Central memory CD4-positive, alpha-beta T cell (primary cell): ENCODE measurements at regions not wholly inside any gene's neighbourhood (a gene's known extent, or its start where the extent isn't known, plus 50 kb on each side); places are given as distances from the start of the nearest gene placed in this dataset.

ENCODE experiments used
- DNase-seq: peaks from one replicate; pipeline ENCODE4 v3.0.0; 2022

DNA sequence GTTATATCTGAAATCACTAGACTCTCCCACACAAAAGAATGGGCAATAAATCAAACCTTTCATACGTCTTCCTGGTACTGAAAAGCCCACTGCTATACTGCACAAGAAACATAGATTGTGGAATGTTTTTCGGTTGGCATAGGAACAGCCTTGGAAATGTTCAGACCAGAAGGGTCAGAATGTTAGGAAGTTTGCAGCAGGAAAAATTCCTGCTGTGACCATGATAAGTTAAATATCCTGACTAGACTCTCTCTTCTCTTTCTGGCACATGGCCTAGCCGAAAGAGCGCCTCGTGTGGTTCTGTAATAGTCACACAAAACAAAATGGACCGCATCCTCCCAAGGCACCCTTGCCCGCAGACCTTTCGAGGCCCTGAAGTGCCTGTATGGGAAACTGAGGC, 427.2 kb downstream of the COG6 start:
- no peak for DNase-seq

DNA sequence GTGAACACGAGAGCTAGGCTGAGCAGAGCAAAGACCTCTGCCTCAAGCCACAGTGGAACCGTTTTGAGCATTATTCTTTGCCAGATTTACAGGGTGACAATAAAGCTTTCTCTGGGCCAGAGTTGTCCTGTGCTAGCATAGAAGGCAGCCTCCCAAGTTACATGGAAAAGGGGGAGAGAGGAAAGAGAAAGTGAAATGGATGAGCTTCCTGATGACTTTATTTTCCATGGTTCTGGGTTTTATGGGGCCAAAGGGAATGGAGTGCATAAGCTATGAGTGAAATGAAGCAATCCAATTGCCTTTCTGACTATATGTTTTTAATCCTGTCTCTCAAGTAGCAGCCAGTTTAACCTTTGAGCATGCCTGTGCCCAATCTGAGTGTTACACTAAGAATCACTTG, 428.4 kb downstream of the COG6 start:
- DNase-seq = no peak

DNA sequence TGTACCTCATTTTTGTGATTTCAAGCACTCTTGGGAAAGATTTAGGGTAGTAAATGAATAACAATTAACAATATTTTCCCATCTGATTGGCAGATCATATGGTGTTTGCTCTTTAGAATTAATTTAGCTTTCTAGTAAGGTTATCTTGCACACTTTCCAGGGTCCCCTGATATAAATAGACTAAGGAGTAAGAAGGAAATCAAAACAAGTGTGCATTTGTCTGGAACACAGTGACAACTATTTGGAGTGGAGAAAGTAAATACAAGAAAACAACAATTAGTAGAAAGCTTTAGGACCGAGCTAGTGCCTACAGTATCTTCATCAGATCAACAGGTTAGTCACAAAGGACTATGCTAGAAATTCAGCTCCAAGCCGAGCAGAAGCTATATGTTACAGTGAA, 429.5 kb downstream of the COG6 start:
- DNase-seq = no peak

DNA sequence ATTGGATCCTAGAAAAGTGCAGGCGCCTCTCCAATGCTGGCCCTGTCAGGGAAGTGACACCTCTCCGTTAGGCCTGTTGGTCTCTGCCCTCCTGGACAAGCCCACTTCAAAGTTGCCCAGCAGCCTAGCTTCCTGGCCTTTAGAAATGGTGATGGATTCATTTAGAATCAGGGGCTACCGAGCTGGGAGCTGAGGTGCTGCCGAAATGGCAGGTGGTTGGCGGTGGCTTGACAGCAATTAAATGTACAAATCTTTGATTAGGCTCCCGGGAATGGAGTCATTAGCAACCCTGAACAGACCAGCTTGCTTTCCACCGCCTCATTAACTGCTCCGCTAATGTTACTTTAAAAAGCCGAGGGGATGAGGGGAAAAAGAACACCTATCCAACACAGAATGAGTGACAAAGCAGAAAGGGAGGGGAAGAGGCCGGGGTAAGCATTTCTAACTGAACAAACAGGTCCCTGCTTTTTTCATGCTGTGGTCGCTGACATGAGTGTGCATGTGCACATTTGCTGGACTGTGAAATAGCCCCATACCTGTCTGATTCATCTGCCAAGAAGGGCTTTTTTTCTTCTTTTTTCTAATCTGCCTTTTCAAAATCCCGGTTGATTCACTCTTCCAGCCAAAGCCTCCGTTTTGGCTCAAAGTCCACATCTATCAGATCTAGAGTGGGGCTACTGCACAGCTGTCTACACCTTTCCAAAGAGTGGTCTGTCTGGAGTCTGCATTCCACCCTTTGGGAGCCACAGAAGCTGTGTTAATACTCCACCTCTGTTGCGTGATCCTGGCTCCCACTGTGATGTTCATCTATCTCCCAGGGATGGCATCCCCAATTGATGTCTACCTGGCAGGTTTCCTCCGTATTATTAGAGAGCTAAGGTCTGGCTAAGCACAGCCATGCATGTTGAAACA, 431.9 kb downstream of the COG6 start:
- no peak for DNase-seq

DNA sequence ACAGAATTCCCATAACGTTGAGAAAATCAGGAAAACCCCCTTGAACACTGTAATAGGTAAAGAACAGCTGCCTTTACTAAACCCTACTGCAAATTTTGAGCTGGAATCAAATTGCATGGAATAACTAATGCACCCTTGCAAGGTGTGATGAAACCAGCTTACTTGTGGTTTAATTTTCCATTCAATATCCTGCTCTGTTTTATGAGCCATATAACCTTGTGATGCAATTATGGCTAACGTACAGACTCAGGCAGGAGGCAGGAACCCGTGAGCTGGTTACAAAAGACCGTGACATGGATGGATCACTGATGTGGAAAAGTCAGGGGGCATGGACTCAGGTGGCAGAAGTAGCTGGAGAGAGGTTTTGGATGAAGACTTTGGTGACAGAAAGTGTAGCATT, 438.6 kb downstream of the COG6 start:
- DNase-seq = no peak

DNA sequence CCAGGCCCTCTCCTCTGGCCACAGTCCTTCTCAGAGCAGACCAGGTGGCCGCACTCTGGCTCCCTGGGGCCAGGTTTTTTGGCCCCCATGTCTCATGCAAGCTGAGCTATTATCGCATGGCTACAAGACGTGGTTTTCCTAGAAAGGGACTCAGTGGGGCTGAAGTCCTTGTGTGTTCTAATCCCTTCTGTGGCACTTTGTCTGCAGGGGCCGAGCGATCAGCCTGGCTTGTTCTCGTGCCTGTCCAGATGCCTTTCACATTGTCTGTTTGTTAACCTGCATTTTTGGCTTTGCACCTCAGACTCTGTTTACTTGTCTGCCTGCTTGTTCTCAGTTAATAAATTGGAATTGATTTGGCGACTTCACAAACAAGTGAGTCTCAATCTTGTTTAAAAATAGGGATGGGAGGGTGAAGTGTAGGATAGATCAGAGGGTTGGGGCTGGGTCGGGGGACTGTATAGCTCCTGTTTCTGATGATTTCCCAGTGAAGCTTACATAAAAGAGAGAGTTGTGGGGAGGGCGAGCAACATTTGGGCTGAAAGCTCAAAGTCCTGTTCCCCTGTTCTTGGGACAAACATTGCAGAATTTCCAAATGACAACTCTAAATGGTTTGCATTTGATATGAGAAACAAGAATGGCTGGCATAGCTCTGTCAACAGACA, 440.4 kb downstream of the COG6 start:
- no peak for DNase-seq

DNA sequence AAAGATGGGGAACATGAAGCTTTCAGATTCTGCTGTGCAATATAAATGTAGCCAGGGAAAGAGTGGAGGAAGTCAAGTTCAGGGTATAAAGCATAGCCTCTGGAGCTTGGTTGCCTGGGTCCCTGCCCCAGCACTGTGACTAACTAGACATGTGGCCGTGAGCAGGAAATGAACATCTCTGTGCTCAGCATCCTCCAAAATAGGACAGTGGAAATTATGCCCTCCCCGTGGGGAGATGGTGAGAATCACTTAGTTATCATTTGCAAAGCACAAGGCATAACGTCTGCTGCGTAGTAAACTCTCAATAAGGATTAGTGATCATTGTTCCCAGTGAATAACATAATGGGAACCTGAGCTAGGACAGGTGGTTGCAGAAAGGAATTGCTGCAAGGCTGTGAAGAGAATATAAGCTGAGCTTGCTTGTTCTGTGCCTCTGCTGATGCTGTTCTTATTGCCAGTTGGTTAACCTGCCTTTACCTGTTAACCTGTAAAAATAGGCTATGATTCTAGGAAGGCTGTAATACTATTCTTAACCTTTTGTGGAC, 441.0 kb downstream of the COG6 start:
- DNase-seq = peak; percentile 17

DNA sequence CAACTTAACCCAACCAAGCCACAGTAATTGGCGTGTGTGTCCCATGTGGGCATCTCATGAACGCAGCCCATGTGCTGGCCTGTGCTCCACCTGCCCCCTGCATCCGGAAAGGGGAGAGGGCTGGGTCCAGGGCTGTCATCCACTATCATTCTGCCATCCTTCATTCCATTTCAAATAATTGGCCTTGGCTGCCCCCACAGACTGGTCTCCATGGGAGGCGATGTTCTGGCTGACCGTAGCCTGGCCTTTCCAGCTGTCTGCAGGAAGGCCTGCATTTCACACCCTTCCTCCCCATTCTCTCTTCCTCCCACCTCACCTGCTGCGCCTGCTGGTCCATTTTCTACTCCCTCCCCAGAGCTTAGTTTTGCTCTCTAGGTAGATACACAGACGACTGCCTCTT, 442.8 kb downstream of the COG6 start:
- DNase-seq = no peak

DNA sequence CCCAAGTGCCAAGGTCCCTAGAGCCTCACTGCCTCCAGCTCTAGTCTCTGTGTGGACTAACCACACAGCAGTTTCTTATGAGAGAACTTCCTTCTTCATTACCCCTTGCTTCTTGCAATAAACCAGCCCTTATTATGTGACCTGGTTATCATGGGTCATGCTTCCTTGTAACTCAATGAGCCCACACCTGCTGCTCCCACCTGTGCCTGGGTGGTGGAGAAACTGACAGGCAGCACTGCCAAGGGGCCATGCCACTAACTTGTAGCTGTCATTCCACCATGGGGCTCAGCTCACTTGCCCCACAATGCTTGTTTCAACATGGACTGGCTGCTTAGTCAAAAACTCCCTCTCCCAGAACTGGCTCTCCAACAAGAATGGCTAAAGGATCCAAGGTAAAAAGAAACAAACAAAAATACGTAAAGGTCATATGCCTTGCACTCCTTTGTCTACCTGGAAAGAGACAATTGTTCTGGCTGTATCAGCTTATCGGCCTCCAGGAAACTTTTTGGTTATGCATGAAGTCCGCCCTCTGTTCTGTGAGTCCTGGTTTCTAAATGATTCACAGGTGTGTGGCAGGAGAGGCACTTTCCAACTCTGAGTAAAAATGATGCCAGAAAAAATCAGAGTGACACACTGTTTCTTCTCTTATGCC, 446.4 kb downstream of the COG6 start:
- no peak for DNase-seq

DNA sequence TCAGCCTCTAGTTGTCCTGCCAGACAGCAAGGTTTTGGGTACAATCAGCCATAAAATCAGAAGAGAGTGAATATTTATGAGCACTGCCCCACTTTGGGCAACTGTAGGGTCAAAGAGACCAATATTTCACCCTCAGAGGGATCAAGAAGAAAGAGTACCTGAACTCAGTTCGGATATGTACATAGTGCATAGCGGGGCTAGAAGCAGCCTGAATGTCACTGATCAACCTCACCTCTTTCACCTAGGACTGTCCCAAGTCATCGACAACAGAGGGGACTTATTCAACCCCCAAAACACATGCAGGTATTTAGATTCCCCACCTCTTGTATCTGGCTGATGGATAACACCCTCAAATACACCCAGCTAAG, 446.9 kb downstream of the COG6 start:
- DNase-seq = no peak

DNA sequence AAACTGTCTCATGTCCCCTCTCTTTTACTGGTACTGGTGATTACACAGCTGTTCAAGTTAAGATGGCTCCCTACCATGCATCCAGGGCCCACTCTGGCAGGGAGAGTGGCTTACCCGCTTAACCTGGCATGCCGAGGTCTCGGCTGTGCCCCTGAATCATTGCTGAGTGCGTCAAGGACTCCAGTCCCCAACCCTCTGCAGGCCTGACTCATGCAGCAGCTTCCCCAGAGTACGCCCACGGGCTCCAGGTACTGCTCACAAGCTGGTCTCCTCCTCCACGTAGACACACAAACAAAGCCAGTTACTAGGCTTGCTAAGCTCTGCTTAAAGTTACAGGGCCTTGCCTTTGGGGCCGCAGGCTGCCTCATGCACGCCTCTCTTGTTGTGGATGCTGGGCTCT, 447.4 kb downstream of the COG6 start:
- DNase-seq = peak; percentile 2

DNA sequence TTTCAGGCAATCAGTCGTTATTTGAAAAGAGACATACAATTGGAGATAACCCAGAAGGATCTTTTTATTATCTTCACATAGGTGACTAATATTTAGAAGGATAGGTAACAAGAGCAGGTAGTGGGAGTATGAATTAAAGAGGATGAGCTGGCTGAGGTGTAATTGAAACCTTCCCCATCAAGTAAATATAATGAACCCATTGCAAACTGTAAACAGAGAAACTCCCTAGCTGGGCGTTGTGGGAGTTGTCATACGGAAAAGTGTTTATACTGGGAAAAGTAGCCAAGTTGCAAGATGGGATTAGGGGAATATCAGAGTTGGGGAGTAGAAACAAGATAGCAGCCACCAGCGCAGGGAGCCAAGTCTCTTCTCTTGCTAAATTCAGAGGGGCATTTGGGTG, 448.4 kb downstream of the COG6 start:
- no peak for DNase-seq

DNA sequence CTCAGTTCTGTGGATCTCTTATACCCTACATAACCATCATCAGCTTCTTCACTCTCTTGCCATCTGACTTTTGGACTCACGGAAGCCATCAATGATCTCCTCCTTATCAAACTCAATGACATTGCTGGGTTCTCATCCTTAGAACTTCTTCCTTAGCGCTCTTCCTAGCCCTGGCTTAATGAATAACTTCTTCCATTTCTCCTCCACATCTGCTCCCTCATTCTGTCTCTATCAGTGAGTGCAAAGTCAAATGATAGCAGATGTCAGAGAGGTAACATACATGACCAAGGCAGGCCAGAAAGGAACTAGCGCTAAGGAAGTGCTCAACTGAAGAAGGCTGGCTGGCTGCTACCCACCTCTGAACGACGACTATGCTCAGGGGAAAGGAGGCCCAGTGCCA, 449.8 kb downstream of the COG6 start:
- DNase-seq = no peak

DNA sequence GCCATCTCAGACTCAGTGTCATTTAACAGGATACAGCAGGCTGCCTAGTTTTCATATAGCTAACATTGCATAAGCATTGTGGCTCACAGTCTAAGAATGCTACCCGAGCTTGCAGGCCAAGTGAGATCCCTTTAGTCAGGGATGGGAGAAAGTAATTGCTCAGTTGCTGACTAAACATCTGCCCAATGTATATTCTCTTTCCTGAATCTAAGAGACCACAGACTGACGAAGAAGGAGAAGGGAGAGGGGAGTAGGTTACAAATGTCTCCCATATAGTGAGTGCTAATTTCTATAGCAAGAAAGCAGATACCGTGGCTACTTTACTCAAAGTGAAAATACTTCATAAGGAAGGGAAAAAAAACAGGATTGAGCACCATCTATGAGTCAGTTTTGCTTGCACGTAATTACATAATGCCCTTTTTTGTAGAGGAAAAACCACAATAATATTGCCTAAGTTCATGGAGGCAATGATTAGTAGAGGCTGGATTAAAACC, 453.9 kb downstream of the COG6 start:
- DNase-seq = no peak

DNA sequence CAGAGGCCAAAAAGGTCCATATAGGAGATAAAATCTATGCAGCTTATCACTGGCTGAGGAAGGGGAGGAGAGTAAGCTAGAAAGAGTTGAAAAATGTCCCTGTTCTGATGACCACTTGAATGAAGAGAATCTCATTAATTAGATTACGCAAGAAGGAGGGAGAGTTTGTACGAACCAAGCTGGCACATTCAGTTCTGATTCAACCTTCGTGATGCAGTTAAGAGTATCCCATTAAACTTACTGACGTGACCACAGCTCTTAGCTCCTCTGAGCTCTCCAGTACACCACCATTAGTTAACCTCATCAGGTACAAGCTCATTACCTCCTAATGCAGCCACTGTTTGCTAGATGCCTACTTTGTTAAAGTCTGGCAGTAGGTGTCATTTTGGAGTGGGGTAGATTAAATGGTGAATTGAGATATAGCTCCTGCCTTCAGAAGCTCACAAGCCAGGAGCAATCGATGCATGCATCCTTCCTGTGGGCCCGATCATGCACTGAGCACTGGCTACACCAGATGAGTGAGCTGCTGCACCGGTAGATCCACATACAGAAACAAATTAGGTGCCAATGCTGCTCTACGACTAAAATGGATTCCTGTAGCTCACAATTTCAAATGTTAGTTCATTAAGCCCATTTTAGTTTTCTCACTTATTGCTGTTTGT, 458.3 kb downstream of the COG6 start:
- no peak for DNase-seq

DNA sequence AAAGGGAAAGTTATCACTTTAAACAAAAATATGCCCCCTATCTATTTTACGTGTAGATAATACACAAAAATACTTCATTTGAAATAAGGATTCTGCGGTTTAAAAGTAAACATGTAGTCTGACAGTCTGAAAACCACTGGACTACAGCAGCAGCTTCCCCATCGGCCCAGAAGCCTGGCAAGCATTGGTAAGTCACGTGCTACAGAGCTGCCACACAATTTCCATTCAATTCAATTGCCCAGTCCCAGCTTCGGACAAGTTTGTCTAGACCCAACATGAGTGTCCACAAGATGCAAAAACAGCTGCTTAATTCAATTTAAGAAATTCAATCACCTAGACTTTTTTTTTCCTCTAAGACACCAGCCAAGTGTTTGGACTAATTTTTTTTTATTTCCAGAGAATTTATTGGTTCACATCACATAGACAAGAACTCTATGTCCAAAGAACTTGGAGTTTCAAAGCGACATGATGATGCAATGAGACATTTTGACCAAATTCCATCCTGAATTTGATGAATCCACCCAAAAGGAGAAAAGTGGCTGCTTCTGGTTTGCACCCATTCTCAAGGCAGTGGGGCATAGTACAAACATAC, 458.9 kb downstream of the COG6 start:
- DNase-seq = no peak

DNA sequence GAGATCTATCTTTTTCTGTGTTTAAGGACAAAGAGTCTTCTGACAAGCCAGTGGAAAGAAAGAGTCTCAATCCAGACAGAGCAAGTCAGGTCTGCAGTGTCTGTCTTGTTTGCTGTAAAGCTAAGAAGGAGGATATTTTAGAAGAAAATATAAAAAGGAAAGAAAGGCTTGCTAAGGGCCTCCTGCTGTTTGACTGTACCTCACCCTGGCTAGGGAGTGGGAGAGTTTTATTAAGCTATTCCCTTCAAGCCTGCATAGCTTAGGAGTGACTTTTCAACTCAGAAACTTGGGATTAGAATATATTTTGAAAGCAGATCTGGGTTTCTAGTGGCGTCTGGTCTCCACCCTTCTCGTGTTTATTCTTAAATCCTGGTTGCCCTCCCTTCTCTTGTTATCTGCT, 460.0 kb downstream of the COG6 start:
- no peak for DNase-seq

DNA sequence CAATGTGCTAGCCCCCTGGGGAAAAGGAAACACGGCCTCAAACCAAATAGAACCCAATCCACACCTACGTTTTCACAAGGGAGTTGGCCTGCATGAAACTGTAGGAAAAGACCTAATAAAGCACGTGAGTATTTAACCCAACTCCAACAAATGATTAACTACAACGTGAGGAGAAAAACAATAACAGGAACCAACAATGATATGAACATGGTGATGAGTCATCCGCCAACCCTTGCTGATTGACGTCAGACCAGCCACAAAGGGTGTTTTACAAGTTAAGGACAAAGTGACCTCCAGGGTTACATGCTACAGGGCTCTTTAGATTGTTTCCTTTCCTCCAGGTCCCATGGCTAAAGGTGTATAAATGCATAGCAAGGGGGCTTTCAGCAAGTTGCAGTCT, 460.5 kb downstream of the COG6 start:
- peak; percentile 37 for DNase-seq

DNA sequence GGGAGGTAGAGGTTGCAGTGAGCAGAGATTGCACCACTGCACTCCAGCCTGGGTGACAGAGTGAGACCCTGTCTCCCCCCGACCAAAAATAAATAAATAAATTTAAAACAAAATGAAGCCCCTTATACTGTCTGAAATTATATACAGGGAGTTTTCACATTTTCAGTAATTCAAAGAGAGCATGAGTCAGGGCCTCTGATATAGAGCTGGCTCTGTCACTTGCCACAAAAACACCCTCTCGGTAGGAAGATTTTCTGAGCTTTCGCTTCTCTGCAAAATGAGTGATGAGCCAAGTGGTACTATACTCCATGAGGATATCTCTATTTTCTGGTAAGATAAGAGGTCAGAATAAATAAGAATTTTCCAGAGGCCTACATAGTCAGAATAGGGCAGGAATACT, 462.9 kb downstream of the COG6 start:
- no peak for DNase-seq

DNA sequence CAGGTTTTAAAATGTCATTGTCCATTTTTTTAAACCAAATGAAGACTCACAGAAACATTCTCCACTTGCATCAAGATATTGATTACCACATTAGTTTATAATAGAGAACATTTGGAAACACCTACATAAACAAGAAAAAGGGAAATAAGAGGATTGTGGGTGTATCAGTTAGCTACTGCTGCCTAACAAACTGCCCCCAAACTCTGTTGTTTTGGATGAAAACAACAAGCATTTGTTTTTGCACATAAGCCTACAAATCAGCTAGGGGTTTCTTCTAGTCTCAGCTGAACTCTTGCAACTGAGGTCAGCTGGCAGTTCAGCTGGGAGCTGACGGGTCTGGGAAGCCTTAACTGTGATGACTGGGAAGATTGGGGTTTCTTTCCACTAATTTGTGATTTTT, 464.4 kb downstream of the COG6 start:
- DNase-seq = no peak

DNA sequence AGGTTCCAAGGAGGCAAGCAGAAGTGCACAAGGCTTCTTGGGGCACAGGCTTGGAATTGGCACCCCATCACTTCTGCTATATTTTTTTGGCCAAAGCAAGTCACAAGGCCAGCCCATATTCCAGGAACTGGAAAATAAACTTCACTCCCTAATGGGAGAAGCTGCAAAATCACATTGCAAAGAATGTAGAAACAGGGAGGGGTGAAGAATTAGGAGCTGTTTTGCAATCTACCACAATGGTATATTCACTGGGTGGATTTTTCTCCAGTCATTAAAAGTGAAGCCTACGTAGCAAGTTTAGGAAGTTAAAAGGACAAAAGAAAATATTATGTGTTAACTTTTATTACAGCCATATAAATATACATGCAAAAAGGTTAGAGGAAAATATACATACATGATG, 464.8 kb downstream of the COG6 start:
- no peak for DNase-seq

DNA sequence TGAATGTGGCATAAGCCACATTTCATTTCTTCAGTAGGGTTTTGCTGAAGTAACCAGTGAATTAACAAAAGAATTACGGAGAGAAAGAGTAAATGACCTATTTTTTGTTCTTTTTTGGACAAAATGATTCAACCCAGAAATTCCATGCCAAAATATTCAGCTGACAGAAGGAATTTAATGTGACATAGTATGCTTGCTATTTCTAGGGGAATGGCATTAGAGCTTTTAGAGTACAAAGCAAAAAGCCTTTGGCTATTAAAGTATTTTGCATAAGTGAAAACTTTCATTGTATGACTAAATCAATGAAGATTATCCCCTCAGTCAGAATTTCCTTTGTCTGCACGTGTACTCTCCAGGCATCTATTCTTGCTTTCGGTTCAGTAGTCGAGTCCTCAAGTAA, 465.3 kb downstream of the COG6 start:
- DNase-seq = no peak

DNA sequence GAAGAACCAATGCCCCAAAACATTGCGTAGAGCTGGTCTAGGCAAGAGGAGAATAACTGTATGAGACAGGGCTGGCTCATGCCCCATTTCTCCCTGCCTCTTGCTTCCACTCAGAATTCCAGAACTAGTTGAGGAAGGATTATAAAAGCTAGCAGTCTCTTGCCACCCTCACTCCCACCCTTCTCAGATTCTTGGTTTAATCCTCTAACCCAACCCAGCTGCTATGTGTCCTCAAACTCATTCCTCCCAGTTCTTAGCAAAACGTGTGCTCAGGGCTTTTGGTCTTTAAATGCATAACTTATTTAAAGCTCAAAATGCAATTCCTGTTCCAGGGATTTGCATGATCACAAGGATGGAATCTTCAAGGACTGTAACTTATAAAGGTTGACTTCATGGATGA, 466.3 kb downstream of the COG6 start:
- DNase-seq = no peak
